ENCODE measurements at regions not wholly inside any gene's neighbourhood (a gene's known extent, or its start where the extent isn't known, plus 50 kb on each side); places are given as distances from the start of the nearest gene placed in this dataset.

- Histone ChIP-seq H3K27me3 (replicated peaks in 2 of 5; ENCODE audit: control insufficient read depth in 4 of 5, insufficient read depth in 5 of 5, low read length in 4 of 5) (no peaks in the 10 kb centered on the region), H3K4me1 (ENCODE audit: control extremely low read depth in 1 of 4, control insufficient read depth in 4 of 4, insufficient read depth in 4 of 4, low read length in 3 of 4) (no peaks in the 10 kb centered on the region), H3K9me3 (ENCODE audit: control extremely low read depth in 1 of 5, control insufficient read depth in 4 of 5, insufficient read depth in 2 of 5, low read depth in 1 of 5, low read length in 4 of 5) (peaks cover 0 to 2% (median 0%) of the 10 kb centered on the region in 5 experiments), H3K4me3 (ENCODE audit: control insufficient read depth in 1 of 7, extremely low read depth in 1 of 7, insufficient read depth in 4 of 7, low read depth in 2 of 7, low read length in 6 of 7) (no peak overlapping the region), H3K36me3 (ENCODE audit: control insufficient read depth in 4 of 4, insufficient read depth in 4 of 4, low read length in 3 of 4) (no peaks in the 10 kb centered on the region), H3K27ac (ENCODE audit: insufficient read depth in 1 of 2, low read depth in 1 of 2, low read length in 2 of 2, poor library complexity in 1 of 2, severe bottlenecking in 2 of 2) (no peak overlapping the region)
- WGBS (ENCODE audit: insufficient coverage), result 98% methylated on average over 12 of the region's 14 CpGs
- POLR2A ChIA-PET, result no interaction called here
- DNase-seq, result no peak
- CTCF ChIA-PET, result no interaction called here
These were observed 641.7 kb upstream of the FZD8 start for GRCh38 chr10:36283827-36284226.

DNA sequence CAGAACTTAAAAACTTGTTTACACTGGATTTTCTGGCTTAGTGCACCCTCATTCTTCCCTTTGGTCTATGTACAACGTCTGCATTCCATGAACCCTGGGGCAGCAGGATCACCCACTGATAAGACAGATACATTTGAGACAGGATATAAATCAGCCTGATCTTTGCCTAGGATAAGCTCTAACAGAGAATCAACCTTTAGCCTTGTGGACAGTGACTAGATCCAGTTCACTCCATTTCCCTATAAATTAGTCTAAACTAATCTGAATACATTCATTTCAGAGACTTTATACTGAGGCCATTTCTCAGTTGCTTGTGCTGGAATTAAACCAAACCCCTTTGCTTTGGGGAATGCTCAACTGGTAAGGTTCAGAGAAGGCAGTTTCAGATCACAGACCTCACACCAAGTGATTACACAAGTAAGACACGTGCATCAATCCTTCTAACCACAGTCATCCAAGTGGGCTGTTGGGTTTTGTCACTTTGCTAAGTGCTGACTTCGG, 639.8 kb upstream of the FZD8 start:
- Histone ChIP-seq H3K4me3 (ENCODE audit: control insufficient read depth in 1 of 7, extremely low read depth in 1 of 7, insufficient read depth in 4 of 7, low read depth in 2 of 7, low read length in 6 of 7) (no peak overlapping the region), H3K27me3 (replicated peaks in 2 of 5; ENCODE audit: control insufficient read depth in 4 of 5, insufficient read depth in 5 of 5, low read length in 4 of 5) (no peaks in the 10 kb centered on the region), H3K27ac (ENCODE audit: insufficient read depth in 1 of 2, low read depth in 1 of 2, low read length in 2 of 2, poor library complexity in 1 of 2, severe bottlenecking in 2 of 2) (no peak overlapping the region), H3K9me3 (ENCODE audit: control extremely low read depth in 1 of 5, control insufficient read depth in 4 of 5, insufficient read depth in 2 of 5, low read depth in 1 of 5, low read length in 4 of 5) (peaks cover 0 to 2% (median 0%) of the 10 kb centered on the region in 5 experiments), H3K4me1 (ENCODE audit: control extremely low read depth in 1 of 4, control insufficient read depth in 4 of 4, insufficient read depth in 4 of 4, low read length in 3 of 4) (no peaks in the 10 kb centered on the region), H3K36me3 (ENCODE audit: control insufficient read depth in 4 of 4, insufficient read depth in 4 of 4, low read length in 3 of 4) (no peaks in the 10 kb centered on the region)
- WGBS (ENCODE audit: insufficient coverage), result 95% methylated on average over 2 of the region's 3 CpGs
- ChIA-PET POLR2A (no interaction called here), CTCF (no interaction called here)
- no peak for DNase-seq

DNA sequence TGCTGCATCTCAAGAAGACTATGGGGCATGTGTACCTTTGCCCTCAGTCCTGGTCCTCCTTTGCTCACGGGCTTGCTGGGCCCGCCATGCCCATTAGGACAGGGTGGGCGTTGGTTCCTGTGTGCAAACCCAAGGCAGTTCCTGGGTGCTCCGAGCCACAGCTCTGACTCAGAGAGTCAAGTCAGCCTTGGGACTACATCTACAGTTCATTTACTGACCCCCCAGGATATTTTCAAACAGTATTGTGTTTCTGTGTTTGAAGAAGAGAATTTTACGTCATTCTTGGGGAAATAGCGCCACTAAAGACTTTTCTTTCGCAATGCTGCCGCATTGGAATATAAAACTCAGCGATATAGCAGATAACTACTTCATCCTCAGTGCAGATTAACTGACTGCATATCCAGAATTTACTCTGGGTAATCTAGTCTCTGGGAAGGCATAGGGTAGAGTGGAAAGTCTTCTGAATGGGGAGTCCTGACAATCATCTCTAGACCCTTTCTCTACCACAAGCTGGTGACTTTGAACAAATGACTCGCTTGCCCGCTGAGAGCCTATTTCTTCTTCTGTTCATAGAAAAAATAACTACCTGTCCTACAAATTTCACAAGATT, 638.9 kb upstream of the FZD8 start:
- no peak overlapping the region for H3K27ac ChIP-seq (ENCODE audit: insufficient read depth in 1 of 2, low read depth in 1 of 2, low read length in 2 of 2, poor library complexity in 1 of 2, severe bottlenecking in 2 of 2)
- H3K27me3 ChIP-seq (replicated peaks in 2 of 5; ENCODE audit: control insufficient read depth in 4 of 5, insufficient read depth in 5 of 5, low read length in 4 of 5), result no peaks in the 10 kb centered on the region
- 95% methylated on average over 7 of the region's 11 CpGs for WGBS (ENCODE audit: insufficient coverage)
- CTCF ChIA-PET, result no interaction called here
- POLR2A ChIA-PET, result no interaction called here
- peaks cover 0 to 2% (median 0%) of the 10 kb centered on the region in 5 experiments for H3K9me3 ChIP-seq (ENCODE audit: control extremely low read depth in 1 of 5, control insufficient read depth in 4 of 5, insufficient read depth in 2 of 5, low read depth in 1 of 5, low read length in 4 of 5)
- DNase-seq, result no peak
- no peak overlapping the region for H3K4me3 ChIP-seq (ENCODE audit: control insufficient read depth in 1 of 7, extremely low read depth in 1 of 7, insufficient read depth in 4 of 7, low read depth in 2 of 7, low read length in 6 of 7)
- H3K4me1 ChIP-seq (ENCODE audit: control extremely low read depth in 1 of 4, control insufficient read depth in 4 of 4, insufficient read depth in 4 of 4, low read length in 3 of 4), result no peaks in the 10 kb centered on the region
- H3K36me3 ChIP-seq (ENCODE audit: control insufficient read depth in 4 of 4, insufficient read depth in 4 of 4, low read length in 3 of 4), result no peaks in the 10 kb centered on the region

DNA sequence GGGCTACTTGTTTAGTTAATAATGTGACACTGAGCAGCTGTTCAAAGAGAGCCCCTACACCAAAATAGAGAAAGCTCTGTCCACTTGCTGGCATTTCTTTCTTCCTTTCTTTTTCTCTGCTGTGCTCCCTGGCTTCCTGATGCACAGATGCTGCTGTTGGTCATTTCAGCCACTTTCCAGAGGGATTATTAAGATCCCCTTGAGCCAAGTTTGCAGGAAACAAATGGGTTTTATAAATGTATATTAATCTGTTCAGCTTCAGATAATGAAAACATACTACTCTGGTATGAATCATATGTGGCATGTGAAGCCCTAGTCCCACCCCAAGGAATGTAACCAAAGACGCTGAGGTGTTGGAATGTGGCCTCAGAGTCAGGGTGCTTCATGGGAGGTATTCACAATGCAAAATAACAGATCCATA, 638.2 kb upstream of the FZD8 start:
- Histone ChIP-seq H3K4me3 (ENCODE audit: control insufficient read depth in 1 of 7, extremely low read depth in 1 of 7, insufficient read depth in 4 of 7, low read depth in 2 of 7, low read length in 6 of 7) (no peak overlapping the region), H3K27me3 (replicated peaks in 2 of 5; ENCODE audit: control insufficient read depth in 4 of 5, insufficient read depth in 5 of 5, low read length in 4 of 5) (no peaks in the 10 kb centered on the region), H3K27ac (ENCODE audit: insufficient read depth in 1 of 2, low read depth in 1 of 2, low read length in 2 of 2, poor library complexity in 1 of 2, severe bottlenecking in 2 of 2) (no peak overlapping the region), H3K36me3 (ENCODE audit: control insufficient read depth in 4 of 4, insufficient read depth in 4 of 4, low read length in 3 of 4) (no peaks in the 10 kb centered on the region), H3K9me3 (ENCODE audit: control extremely low read depth in 1 of 5, control insufficient read depth in 4 of 5, insufficient read depth in 2 of 5, low read depth in 1 of 5, low read length in 4 of 5) (peaks cover 0 to 2% (median 0%) of the 10 kb centered on the region in 5 experiments), H3K4me1 (ENCODE audit: control extremely low read depth in 1 of 4, control insufficient read depth in 4 of 4, insufficient read depth in 4 of 4, low read length in 3 of 4) (no peaks in the 10 kb centered on the region)
- CTCF ChIA-PET, result no interaction called here
- no peak for DNase-seq
- POLR2A ChIA-PET, result no interaction called here
- 100% methylated on average over 1 of the region's 1 CpG for WGBS (ENCODE audit: insufficient coverage)

DNA sequence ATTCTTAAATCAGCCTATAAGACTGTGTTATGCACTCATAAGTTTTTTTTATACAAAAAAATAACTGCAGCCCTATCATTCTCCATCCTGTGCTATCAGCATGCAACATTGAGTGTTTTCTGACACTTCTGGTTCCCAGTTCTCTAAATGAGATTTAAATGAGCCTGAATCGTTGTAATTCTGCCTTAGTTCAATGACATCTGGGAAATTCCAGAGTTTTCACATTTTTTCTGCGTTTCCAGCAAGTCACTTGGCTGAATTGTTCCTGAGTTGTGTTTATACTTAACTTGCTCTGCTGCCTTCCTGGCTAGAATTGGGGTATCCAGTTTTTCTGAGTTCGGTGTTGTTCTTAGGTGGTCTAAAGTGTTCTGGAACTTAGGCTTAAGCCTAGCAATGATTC, 636.1 kb upstream of the FZD8 start:
- DNase-seq, result no peak
- ChIA-PET CTCF (no interaction called here), POLR2A (no interaction called here)
- Histone ChIP-seq H3K27me3 (replicated peaks in 2 of 5; ENCODE audit: control insufficient read depth in 4 of 5, insufficient read depth in 5 of 5, low read length in 4 of 5) (no peaks in the 10 kb centered on the region), H3K27ac (ENCODE audit: insufficient read depth in 1 of 2, low read depth in 1 of 2, low read length in 2 of 2, poor library complexity in 1 of 2, severe bottlenecking in 2 of 2) (no peak overlapping the region), H3K36me3 (ENCODE audit: control insufficient read depth in 4 of 4, insufficient read depth in 4 of 4, low read length in 3 of 4) (no peaks in the 10 kb centered on the region), H3K4me3 (ENCODE audit: control insufficient read depth in 1 of 7, extremely low read depth in 1 of 7, insufficient read depth in 4 of 7, low read depth in 2 of 7, low read length in 6 of 7) (no peak overlapping the region), H3K4me1 (ENCODE audit: control extremely low read depth in 1 of 4, control insufficient read depth in 4 of 4, insufficient read depth in 4 of 4, low read length in 3 of 4) (no peaks in the 10 kb centered on the region), H3K9me3 (ENCODE audit: control extremely low read depth in 1 of 5, control insufficient read depth in 4 of 5, insufficient read depth in 2 of 5, low read depth in 1 of 5, low read length in 4 of 5) (no peaks in the 10 kb centered on the region)
- 83% methylated on average over 3 of the region's 3 CpGs for WGBS (ENCODE audit: insufficient coverage)

- Histone ChIP-seq H3K4me1 (ENCODE audit: control extremely low read depth in 1 of 4, control insufficient read depth in 4 of 4, insufficient read depth in 4 of 4, low read length in 3 of 4) (no peaks in the 10 kb centered on the region), H3K9me3 (ENCODE audit: control extremely low read depth in 1 of 5, control insufficient read depth in 4 of 5, insufficient read depth in 2 of 5, low read depth in 1 of 5, low read length in 4 of 5) (no peaks in the 10 kb centered on the region), H3K27ac (ENCODE audit: insufficient read depth in 1 of 2, low read depth in 1 of 2, low read length in 2 of 2, poor library complexity in 1 of 2, severe bottlenecking in 2 of 2) (no peak overlapping the region), H3K27me3 (replicated peaks in 2 of 5; ENCODE audit: control insufficient read depth in 4 of 5, insufficient read depth in 5 of 5, low read length in 4 of 5) (no peaks in the 10 kb centered on the region), H3K4me3 (ENCODE audit: control insufficient read depth in 1 of 7, extremely low read depth in 1 of 7, insufficient read depth in 4 of 7, low read depth in 2 of 7, low read length in 6 of 7) (no peak overlapping the region), H3K36me3 (ENCODE audit: control insufficient read depth in 4 of 4, insufficient read depth in 4 of 4, low read length in 3 of 4) (no peaks in the 10 kb centered on the region)
- CTCF ChIA-PET, result no interaction called here
- POLR2A ChIA-PET, result no interaction called here
- no peak for DNase-seq
These were observed 635.4 kb upstream of the FZD8 start for GRCh38 chr10:36277459-36277858.

- Histone ChIP-seq H3K36me3 (ENCODE audit: control insufficient read depth in 4 of 4, insufficient read depth in 4 of 4, low read length in 3 of 4) (no peaks in the 10 kb centered on the region), H3K9me3 (ENCODE audit: control extremely low read depth in 1 of 5, control insufficient read depth in 4 of 5, insufficient read depth in 2 of 5, low read depth in 1 of 5, low read length in 4 of 5) (no peaks in the 10 kb centered on the region), H3K27ac (ENCODE audit: insufficient read depth in 1 of 2, low read depth in 1 of 2, low read length in 2 of 2, poor library complexity in 1 of 2, severe bottlenecking in 2 of 2) (no peak overlapping the region), H3K27me3 (replicated peaks in 2 of 5; ENCODE audit: control insufficient read depth in 4 of 5, insufficient read depth in 5 of 5, low read length in 4 of 5) (no peaks in the 10 kb centered on the region), H3K4me1 (ENCODE audit: control extremely low read depth in 1 of 4, control insufficient read depth in 4 of 4, insufficient read depth in 4 of 4, low read length in 3 of 4) (no peaks in the 10 kb centered on the region), H3K4me3 (ENCODE audit: control insufficient read depth in 1 of 7, extremely low read depth in 1 of 7, insufficient read depth in 4 of 7, low read depth in 2 of 7, low read length in 6 of 7) (no peak overlapping the region)
- DNase-seq, result no peak
- no CpG with 5 or more reads among the region's 2 CpGs for WGBS (ENCODE audit: insufficient coverage)
- POLR2A ChIA-PET, result no interaction called here
- CTCF ChIA-PET, result no interaction called here
These were observed 629.7 kb upstream of the FZD8 start for GRCh38 chr10:36271627-36272340.
